ENCODE measurements at regions not wholly inside any gene's neighbourhood (a gene's known extent, or its start where the extent isn't known, plus 50 kb on each side); places are given as distances from the start of the nearest gene placed in this dataset.

GRCh38 chr2:7468955-7469354 lies 551.7 kb downstream of the RNF144A start:
- no peak for DNase-seq (ENCODE audit: low spot score)

- DNase-seq (ENCODE audit: low spot score) = no peak
These were observed 554.0 kb downstream of the RNF144A start for GRCh38 chr2:7471185-7471584.

GRCh38 chr2:7472465-7472864 lies 555.3 kb downstream of the RNF144A start:
- no peak for DNase-seq (ENCODE audit: low spot score)

DNA sequence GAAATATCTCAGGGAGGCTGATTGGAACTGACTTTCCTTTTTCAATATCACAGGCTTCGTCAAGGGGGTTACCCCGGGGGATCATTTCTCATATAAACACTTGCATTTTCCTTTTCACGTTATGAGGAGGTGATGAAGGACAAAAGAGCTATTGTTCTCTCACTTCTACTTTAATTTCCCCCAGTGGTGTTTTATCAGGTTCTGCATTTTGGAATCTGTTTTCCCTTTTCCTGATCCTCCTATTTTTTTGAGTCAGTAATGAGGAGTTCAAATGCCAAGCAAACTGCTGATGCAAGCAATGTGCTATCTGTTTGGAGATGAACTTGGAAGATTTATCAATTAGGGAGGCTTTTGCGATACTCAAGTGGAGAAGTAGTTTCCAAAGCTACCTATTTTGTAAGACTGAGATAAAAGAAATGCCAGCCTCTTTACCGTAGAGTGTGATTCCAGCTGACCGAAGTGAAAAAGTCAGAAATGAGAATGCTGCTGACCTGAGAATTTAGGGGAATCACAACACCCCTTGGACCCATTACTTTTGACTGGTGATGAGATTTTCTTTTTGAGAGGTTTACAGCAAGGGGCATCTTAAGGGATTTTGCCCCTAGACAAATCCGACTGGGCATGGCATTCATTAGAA lies 556.0 kb downstream of the RNF144A start:
- DNase-seq (ENCODE audit: low spot score) = no peak

DNA sequence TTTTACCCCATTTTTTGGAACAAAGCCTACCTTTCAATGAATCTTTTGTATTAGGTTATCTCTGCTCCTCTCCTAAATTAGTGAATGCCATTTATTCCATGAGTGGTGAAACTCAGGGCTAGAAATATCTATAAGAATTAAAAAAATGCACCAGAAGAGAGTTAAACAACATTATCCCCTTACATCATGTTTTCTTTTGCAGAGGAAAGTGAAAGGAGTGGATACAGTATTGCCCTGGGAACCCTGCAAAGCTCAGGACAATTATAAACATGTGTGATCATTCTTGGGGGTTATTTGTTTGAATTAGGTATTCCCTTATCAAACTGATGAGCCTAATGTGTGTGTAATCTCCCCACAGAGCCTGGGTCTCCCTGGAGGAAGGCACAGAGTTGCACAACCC lies 559.2 kb downstream of the RNF144A start:
- DNase-seq (ENCODE audit: low spot score) = no peak

- no peak for DNase-seq (ENCODE audit: low spot score)
These were observed 562.4 kb downstream of the RNF144A start for GRCh38 chr2:7479603-7480002.

- no peak for DNase-seq (ENCODE audit: low spot score)
These were observed 563.2 kb downstream of the RNF144A start for GRCh38 chr2:7480431-7480830.

DNA sequence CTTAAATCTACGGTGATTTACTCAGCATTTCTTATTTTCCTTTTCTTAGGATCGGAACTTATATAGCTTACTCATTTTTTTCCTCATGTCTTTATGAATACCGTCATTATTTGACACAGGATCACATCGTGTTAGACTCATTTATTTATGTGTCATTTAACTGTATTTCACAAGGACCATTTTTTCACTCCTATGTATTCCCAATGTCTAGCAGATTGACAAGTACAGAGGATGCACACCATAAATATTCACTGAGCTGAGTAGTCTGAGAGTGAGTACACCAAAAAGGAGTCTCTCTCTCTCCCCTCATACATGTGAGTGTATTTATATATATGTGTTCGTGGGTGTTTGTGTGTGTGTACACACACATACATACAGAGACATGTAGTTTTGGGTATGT lies 573.5 kb downstream of the RNF144A start:
- no peak for DNase-seq (ENCODE audit: low spot score)

GRCh38 chr2:7492719-7493118 lies 575.5 kb downstream of the RNF144A start:
- no peak for DNase-seq (ENCODE audit: low spot score)

GRCh38 chr2:7497178-7497577 lies 580.0 kb downstream of the RNF144A start:
- no peak for DNase-seq (ENCODE audit: low spot score)

- DNase-seq (ENCODE audit: low spot score) = no peak
These were observed 581.8 kb downstream of the RNF144A start for GRCh38 chr2:7499018-7499417.

DNA sequence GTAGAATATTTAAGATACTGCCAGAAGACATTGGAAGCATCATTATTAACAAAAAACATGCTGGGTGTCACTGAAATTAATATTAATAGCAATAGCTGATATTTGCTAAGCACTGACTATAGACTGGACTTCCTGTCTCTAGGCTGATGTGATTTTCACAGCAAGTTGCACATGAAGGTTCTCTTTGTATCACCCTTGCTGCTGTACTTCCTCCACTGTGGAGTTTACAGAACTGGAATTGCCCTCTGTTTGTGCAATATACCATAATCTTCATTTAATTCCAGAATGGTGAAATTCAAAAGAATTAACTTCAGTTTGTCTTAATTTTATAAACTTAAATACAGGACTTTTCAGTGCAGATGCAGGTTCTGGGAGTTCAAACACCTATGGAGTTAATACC lies 585.1 kb downstream of the RNF144A start:
- DNase-seq (ENCODE audit: low spot score) = no peak

DNA sequence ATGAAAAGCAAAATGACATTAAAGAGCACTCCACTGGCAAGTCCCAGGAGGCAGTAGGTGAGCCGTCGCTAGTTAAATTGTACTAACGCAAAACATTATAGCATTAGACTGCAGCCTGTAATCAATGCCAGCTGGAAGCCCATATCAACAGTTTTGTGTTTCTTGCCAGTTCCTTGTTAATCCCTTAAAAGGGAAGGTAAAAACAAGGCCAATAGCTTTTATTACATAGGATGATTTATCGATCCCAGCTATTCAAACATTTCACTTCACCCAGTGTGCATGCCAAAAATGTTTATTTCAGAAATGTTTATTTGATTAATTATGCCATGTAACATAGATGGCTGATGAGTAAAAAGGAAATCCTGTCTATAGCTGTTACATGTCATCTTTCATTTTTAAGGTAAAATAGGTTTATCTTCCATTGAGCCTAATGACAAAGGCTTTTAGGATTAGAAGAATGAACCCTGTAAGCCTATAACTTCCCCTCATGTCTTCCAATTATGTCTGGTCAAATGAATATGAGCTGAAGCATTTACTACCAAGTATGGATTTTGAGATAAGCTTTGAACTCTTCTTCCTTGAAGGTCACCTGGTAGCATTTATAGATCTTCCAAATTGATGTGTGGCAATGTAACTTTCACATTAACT lies 591.2 kb downstream of the RNF144A start:
- DNase-seq (ENCODE audit: low spot score) = no peak

DNA sequence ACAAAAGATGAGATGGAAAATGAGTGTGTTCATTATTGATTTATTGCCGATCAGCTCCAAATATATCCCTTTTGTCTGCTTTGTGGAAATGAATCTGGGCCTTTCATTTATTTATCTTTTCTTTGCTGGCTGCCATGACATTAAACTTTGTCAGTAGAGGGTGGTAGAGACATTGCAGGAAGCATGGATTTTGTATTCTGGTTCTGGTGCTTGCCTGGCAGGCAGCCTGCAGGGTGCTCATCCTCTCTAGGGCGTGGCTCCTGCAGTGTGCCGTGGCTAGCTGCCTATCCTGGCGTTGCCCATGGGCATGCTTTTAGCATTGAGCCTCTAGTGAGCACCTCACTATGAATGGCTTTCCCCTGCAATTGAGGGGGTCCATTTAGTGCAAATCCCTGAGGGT lies 593.1 kb downstream of the RNF144A start:
- no peak for DNase-seq (ENCODE audit: low spot score)

DNA sequence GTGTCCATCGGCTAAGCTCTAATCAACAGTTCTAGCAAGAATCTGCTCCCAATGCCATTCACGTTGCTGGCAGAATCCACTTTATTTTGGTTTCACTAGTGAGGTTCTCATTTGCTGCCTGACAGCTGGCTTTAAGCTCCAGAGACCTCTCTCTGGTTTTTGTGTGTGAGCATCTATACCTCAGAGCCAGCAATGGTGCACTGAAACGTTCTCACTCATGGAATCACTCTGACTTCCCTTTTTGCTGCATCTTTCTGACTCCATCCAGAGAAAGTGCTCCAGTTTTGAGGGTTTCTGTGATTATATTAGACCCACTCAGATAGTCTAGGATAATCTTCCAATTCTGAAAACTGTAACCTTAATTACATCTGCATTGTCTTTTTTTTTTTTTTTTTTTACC lies 596.6 kb downstream of the RNF144A start:
- DNase-seq (ENCODE audit: low spot score) = no peak

DNA sequence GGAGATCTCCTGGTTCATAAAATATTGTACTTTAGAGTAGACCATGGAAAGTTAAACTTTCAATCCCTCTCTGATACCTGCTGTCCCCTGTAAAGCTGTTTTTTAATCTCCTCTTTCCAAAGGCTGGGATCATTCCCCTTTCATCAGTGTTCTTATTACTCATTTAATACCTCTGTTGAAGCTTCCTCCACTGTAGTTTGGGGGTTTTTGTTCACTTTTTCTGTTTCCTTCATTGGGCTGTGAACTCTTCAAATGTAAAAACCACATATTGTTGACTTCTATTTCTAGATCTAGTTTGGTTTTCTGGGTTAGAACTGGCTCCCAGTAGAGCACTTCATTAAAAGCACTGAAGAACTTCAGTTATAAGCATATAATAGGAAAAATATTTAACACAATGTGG lies 598.1 kb downstream of the RNF144A start:
- no peak for DNase-seq (ENCODE audit: low spot score)

- no peak for DNase-seq (ENCODE audit: low spot score)
These were observed 599.4 kb downstream of the RNF144A start for GRCh38 chr2:7516484-7517063.

DNA sequence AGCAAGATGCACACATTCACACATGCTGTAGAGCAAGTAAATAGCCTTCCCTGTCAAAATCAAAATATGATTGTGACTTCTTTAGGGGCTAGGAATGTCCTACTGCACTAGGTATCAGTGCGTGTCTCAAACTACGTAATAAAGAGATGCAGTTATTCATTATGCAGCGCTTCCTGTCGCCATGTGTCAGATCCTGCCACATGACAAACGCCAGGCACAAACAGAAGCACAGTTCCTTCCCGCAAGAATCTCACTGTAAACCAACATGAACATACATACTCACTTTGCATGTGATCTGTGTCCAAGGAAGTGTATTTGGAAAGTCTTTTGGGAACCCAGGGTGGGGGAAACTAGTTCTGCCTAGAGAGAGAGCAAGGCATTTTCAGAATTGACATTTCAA lies 599.9 kb downstream of the RNF144A start:
- DNase-seq (ENCODE audit: low spot score) = no peak

- no peak for DNase-seq (ENCODE audit: low spot score)
These were observed 600.6 kb downstream of the RNF144A start for GRCh38 chr2:7517851-7518250.

- no peak for DNase-seq (ENCODE audit: low spot score)
These were observed 606.4 kb downstream of the RNF144A start for GRCh38 chr2:7523481-7524120.

- DNase-seq (ENCODE audit: low spot score) = no peak
These were observed 607.0 kb downstream of the RNF144A start for GRCh38 chr2:7524195-7524594.

- DNase-seq (ENCODE audit: low spot score) = no peak
These were observed 608.5 kb downstream of the RNF144A start for GRCh38 chr2:7525746-7526145.

DNA sequence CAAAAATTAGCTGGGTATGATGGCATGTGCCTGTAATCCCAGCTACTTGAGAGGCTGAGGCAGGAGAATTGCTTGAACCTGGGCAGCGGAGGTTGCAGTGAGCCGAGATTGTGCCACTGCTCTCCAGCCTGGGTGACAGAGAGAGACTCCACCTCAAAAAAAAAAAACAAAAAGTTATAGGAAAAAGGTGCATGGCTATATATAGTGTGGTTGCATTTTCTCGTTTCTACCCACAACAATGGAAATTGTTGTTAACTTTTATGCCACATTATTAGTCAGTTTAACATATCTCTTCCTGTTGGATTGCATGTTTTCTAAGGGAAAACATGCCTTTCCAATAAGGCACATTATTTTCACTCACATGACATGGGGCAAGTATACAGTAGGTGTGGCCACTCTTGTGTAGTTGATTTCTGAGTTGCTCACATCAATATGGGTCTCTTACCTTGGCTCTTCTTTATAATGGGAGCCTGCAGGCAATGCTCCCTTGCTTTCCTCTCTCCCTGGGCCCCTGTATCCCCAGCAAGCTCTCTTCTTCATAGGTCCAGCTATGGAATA lies 610.0 kb downstream of the RNF144A start:
- no peak for DNase-seq (ENCODE audit: low spot score)

All from D341Med (cell line).